Neural cell (in vitro differentiated cells): ENCODE measurements at regions not wholly inside any gene's neighbourhood (a gene's known extent, or its start where the extent isn't known, plus 50 kb on each side); places are given as distances from the start of the nearest gene placed in this dataset.

Source experiments
- H2AFZ ChIP-seq: fragments of 200-600, 300-800 bp; sonication (generic), shearing (Covaris generic); 2 replicates; pipeline ENCODE4 v1.6.0; 2014; ENCODE audit warnings: low read depth, mild to moderate bottlenecking, antibody characterized with exemption, low read length, moderate library complexity
- H3F3A ChIP-seq: fragments of 200-600 bp; shearing (Covaris generic); 2 replicates; pipeline ENCODE4 v1.6.1; 2016; ENCODE audit warnings: mild to moderate bottlenecking, moderate library complexity, mixed read lengths, antibody characterized with exemption, low read length; ENCODE audit not compliant: insufficient read depth, poor library complexity, severe bottlenecking
- H3K27ac ChIP-seq: fragments of 200-600, 300-800 bp; sonication (generic), shearing (Covaris generic); 2 replicates; pipeline ENCODE4 v1.5.1; 2014; ENCODE audit warnings: mild to moderate bottlenecking, low read length, moderate library complexity
- H3K27me3 ChIP-seq: fragments of 300-800, 200-600 bp; sonication (generic), shearing (Covaris generic); 2 replicates; pipeline ENCODE4 v1.6.0; 2014; ENCODE audit warnings: mild to moderate bottlenecking, low read depth, low read length, moderate library complexity; ENCODE audit not compliant: insufficient read depth
- H3K36me3 ChIP-seq: fragments of 300-800, 200-600 bp; sonication (generic), shearing (Covaris generic); 2 replicates; pipeline ENCODE4 v1.5.1; 2014; ENCODE audit warnings: mild to moderate bottlenecking, antibody characterized with exemption, low read length, moderate library complexity; ENCODE audit not compliant: insufficient read depth
- H3K4me2 ChIP-seq: fragments of 300-800, 200-600 bp; sonication (generic), shearing (Covaris generic); 2 replicates; pipeline ENCODE4 v1.6.0; 2014; ENCODE audit warnings: mild to moderate bottlenecking, low read length
- H3K4me3 ChIP-seq: fragments of 300-800, 200-600 bp; sonication (generic), shearing (Covaris generic); 2 replicates; pipeline ENCODE4 v1.5.1; 2014; ENCODE audit warnings: mild to moderate bottlenecking, low read length, moderate library complexity
- H3K79me2 ChIP-seq: fragments of 200-600 bp; shearing (Covaris generic); replicated peaks from 2 replicates; pipeline ENCODE4 v1.6.0; 2014; ENCODE audit warnings: mild to moderate bottlenecking, low read length, moderate library complexity; ENCODE audit not compliant: insufficient read depth
- H3K9ac ChIP-seq: fragments of 300-800, 200-600 bp; sonication (generic), shearing (Covaris generic); 2 replicates; pipeline ENCODE4 v1.6.1; 2016; ENCODE audit warnings: mild to moderate bottlenecking, low read length, mixed read lengths
- H3K9me2 ChIP-seq: fragments of 200-600 bp; shearing (Covaris generic); 2 replicates; pipeline ENCODE4 v1.6.1; 2016; ENCODE audit warnings: mild to moderate bottlenecking, low read length, mixed read lengths; ENCODE audit not compliant: insufficient read depth
- H3K9me3 ChIP-seq: fragments of 200-600, 300-800 bp; sonication (generic), shearing (Covaris generic); 2 replicates; pipeline ENCODE4 v1.6.1; 2016; ENCODE audit warnings: mild to moderate bottlenecking, mixed run types, low read length, moderate library complexity, mixed read lengths
- H4K20me1 ChIP-seq: fragments of 200-600 bp; shearing (Covaris generic); 2 replicates; pipeline ENCODE4 v1.6.1; 2016; ENCODE audit warnings: mild to moderate bottlenecking, mixed run types; ENCODE audit not compliant: insufficient read depth
- CTCF ChIP-seq: fragments of 450-650 bp; IDR thresholded peaks from 2 replicates; pipeline ENCODE4 v1.5.1; 2014; ENCODE audit warnings: antibody characterized with exemption, mild to moderate bottlenecking, moderate library complexity; ENCODE audit not compliant: poor library complexity, severe bottlenecking
- EP300 ChIP-seq: fragments of 450-650 bp; conservative IDR thresholded peaks from 2 replicates; pipeline ENCODE4 v1.6.1; 2014; ENCODE audit warnings: antibody characterized with exemption, mild to moderate bottlenecking, moderate library complexity; ENCODE audit not compliant: poor library complexity, severe bottlenecking
- EZH2 ChIP-seq: fragments of 200-600, 300-800 bp; shearing (Covaris generic), sonication (generic); IDR thresholded peaks from 2 replicates; pipeline ENCODE4 v1.6.1; 2014; ENCODE audit warnings: antibody characterized with exemption, low read length, borderline replicate concordance, mild to moderate bottlenecking; ENCODE audit not compliant: insufficient read depth, poor library complexity, severe bottlenecking
- MXI1 ChIP-seq: fragments of 450-650 bp; conservative IDR thresholded peaks from 2 replicates; pipeline ENCODE4 v1.6.1; 2014; ENCODE audit warnings: antibody characterized with exemption, mild to moderate bottlenecking; ENCODE audit not compliant: poor library complexity, severe bottlenecking
- POLR2AphosphoS5 ChIP-seq: IDR thresholded peaks from 2 replicates; pipeline ENCODE4 v1.6.1; 2012
- RAD21 ChIP-seq: fragments of 450-650 bp; conservative IDR thresholded peaks from 2 replicates; pipeline ENCODE4 v1.6.1; 2014; ENCODE audit warnings: antibody characterized with exemption, mild to moderate bottlenecking, moderate library complexity
- REST ChIP-seq: IDR thresholded peaks from 2 replicates; pipeline ENCODE4 v1.6.1; 2012; ENCODE audit warnings: borderline replicate concordance
- SMC3 ChIP-seq: fragments of 450-650 bp; conservative IDR thresholded peaks from 2 replicates; pipeline ENCODE4 v1.6.1; 2014; ENCODE audit warnings: antibody characterized with exemption, mild to moderate bottlenecking, moderate library complexity; ENCODE audit not compliant: poor library complexity
- TAF1 ChIP-seq: IDR thresholded peaks from 2 replicates; pipeline ENCODE4 v1.6.1; 2012; ENCODE audit warnings: low read depth

GRCh38 chr12:39675263-39675662 lies 55.7 kb upstream of the ABCD2 start:
- Histone ChIP-seq H3K27me3 (no peaks in the 10 kb centered on the region), H4K20me1 (no peaks in the 10 kb centered on the region), H3K9ac (no peak overlapping the region), H3K9me2 (no peaks in the 10 kb centered on the region), H3K9me3 (no peaks in the 10 kb centered on the region), H3K27ac (no peak overlapping the region), H3K79me2 (no peaks in the 10 kb centered on the region), H3K4me3 (no peak overlapping the region), H3K4me2 (no peak overlapping the region), H3K36me3 (no peaks in the 10 kb centered on the region), H3F3A (no peaks in the 10 kb centered on the region), H2AFZ (no peak overlapping the region)
- TF ChIP-seq REST (no peak), RAD21 (no peak), TAF1 (no peak), EZH2 (no peak), POLR2AphosphoS5 (no peak), MXI1 (no peak), SMC3 (no peak), EP300 (no peak), CTCF (no peak)

- TF ChIP-seq CTCF (no peak), MXI1 (no peak), REST (no peak)
- no peaks in the 10 kb centered on the region for H3K9me2 ChIP-seq
- no peaks in the 10 kb centered on the region for H3K27me3 ChIP-seq
- no peak overlapping the region for H3K27ac ChIP-seq
- no peaks in the 10 kb centered on the region for H4K20me1 ChIP-seq
- no peaks in the 10 kb centered on the region for H3K36me3 ChIP-seq
- no peaks in the 10 kb centered on the region for H3K9me3 ChIP-seq
- H3K79me2 ChIP-seq, result no peaks in the 10 kb centered on the region
- H3K4me3 ChIP-seq, result no peak overlapping the region
- H3F3A ChIP-seq, result no peaks in the 10 kb centered on the region
- no peak overlapping the region for H3K4me2 ChIP-seq
- H3K9ac ChIP-seq, result no peak overlapping the region
- H2AFZ ChIP-seq, result no peak overlapping the region
Measured at GRCh38 chr12:39672976-39673375, 53.4 kb upstream of the ABCD2 start.
